HCT116 (cell line): ENCODE measurements at regions not wholly inside any gene's neighbourhood (a gene's known extent, or its start where the extent isn't known, plus 50 kb on each side); places are given as distances from the start of the nearest gene placed in this dataset.

Experiments
- ATAC-seq: fragments of 200-7000 bp; cut with Tn5 transposase; 2 replicates; pipeline ENCODE4 v1.9.1; 2020; ENCODE audit warnings: mild to moderate bottlenecking, moderate library complexity
- BruUV-seq: library from RNA; stranded (reverse); fragments of 400-500 nt; replicated peaks from 2 replicates; lab custom pipeline; 2021; lab: Mats Ljungman, UMichigan
- CTCF ChIA-PET: fragments of 300-600 bp; sonication (Branson Sonifier 250); formaldehyde crosslinking; loops from one replicate; lab custom pipeline; 2021; ENCODE audit warnings: antibody characterized with exemption; lab: Charles Lee
- POLR2A ChIA-PET: fragments of 300-600, 350-600 bp; sonication (Branson Sonifier 250); formaldehyde crosslinking; loops from one replicate; lab custom pipeline; 2021; ENCODE audit warnings: antibody characterized with exemption; lab: Charles Lee
- RAD21 ChIA-PET, 2 experiments: fragments of 300-600 bp; sonication (Branson Sonifier 250); formaldehyde crosslinking; loops; one replicate each; lab custom pipeline; 2023; ENCODE audit warnings: low total read pairs in 2 of 2; ENCODE audit not compliant: uncharacterized antibody in 2 of 2, unreplicated experiment in 2 of 2, low non-redundant PET in 1 of 2; lab: Charles Lee
- DNase-seq: peaks from one replicate; pipeline ENCODE4 v3.0.0-alpha.2; 2010; ENCODE audit warnings: low read depth, low spot score
- H2AFZ ChIP-seq: fragments of 200-600 bp; shearing (Covaris generic), sonication (generic); 2 replicates; pipeline ENCODE4 v1.6.1; 2017; ENCODE audit warnings: low read depth, mixed run types, mixed read lengths, antibody characterized with exemption, low read length; ENCODE audit not compliant: poor library complexity, severe bottlenecking
- H3K27ac ChIP-seq: 2 replicates; pipeline ENCODE4 v1.5.1; 2012; ENCODE audit warnings: low read depth, low read length
- H3K27me3 ChIP-seq: fragments of 200-600 bp; sonication (generic); 2 replicates; pipeline ENCODE4 v1.6.1; 2016; ENCODE audit warnings: mixed run types, low read length, mixed read lengths; ENCODE audit not compliant: insufficient read depth
- H3K36me3 ChIP-seq, 2 experiments: fragments of 200-500 bp in 1 of 2; fragments of 200-600 bp in 1 of 2; sonication (Bioruptor generic) in 1 of 2; sonication (generic) in 1 of 2; 2 replicates each; pipeline versions ENCODE4 v1.5.1 to v1.6.1; 2014 to 2016; ENCODE audit warnings: low read length in 2 of 2, inconsistent platforms in 1 of 2, mixed read lengths in 1 of 2, mixed run types in 1 of 2; ENCODE audit not compliant: insufficient read depth in 2 of 2, control insufficient read depth in 1 of 2
- H3K4me1 ChIP-seq, 2 experiments: fragments of 200-600 bp in 1 of 2; sonication (generic) in 1 of 2; 2 replicates each; pipeline versions ENCODE4 v1.5.1 to v1.6.1; 2012 to 2017; ENCODE audit warnings: low read length in 2 of 2, inconsistent platforms in 1 of 2, mild to moderate bottlenecking in 1 of 2, mixed read lengths in 1 of 2, mixed run types in 1 of 2, moderate library complexity in 1 of 2; ENCODE audit not compliant: insufficient read depth in 2 of 2, control insufficient read depth in 1 of 2
- H3K4me2 ChIP-seq: fragments of 200-600 bp; sonication (generic); 2 replicates; pipeline ENCODE4 v1.6.1; 2017; ENCODE audit warnings: mixed run types, low read length, mixed read lengths
- H3K4me3 ChIP-seq, 2 experiments: fragments of 200-600 bp in 1 of 2; sonication (generic) in 1 of 2; replicated peaks in 1 of 2; 2 replicates each; pipeline ENCODE4 v1.5.1; 2011 to 2016; ENCODE audit warnings: low read length in 2 of 2, control low read depth in 1 of 2, low read depth in 1 of 2, mild to moderate bottlenecking in 1 of 2, mixed read lengths in 1 of 2, mixed run types in 1 of 2
- H3K79me2 ChIP-seq: fragments of 200-600 bp; sonication (generic); 2 replicates; pipeline ENCODE4 v1.6.1; 2017; ENCODE audit warnings: mild to moderate bottlenecking, mixed run types, low read length, moderate library complexity, mixed read lengths; ENCODE audit not compliant: insufficient read depth
- H3K9ac ChIP-seq: fragments of 200-600 bp; sonication (generic); 2 replicates; pipeline ENCODE4 v1.6.1; 2016; ENCODE audit warnings: low read length, mixed read lengths
- H3K9me2 ChIP-seq: fragments of 200-600 bp; sonication (generic), shearing (Covaris generic); 2 replicates; pipeline ENCODE4 v1.6.1; 2017; ENCODE audit warnings: mixed run types, mild to moderate bottlenecking, moderate library complexity; ENCODE audit not compliant: insufficient read depth
- H3K9me3 ChIP-seq, 2 experiments: fragments of 200-500 bp in 1 of 2; fragments of 200-600 bp in 1 of 2; sonication (Bioruptor generic) in 1 of 2; sonication (generic) in 1 of 2; 2 replicates each; pipeline ENCODE4 v1.6.1; 2014 to 2017; ENCODE audit warnings: low read length in 2 of 2, mixed read lengths in 2 of 2, inconsistent platforms in 1 of 2, low read depth in 1 of 2, mild to moderate bottlenecking in 1 of 2, mixed run types in 1 of 2, moderate library complexity in 1 of 2; ENCODE audit not compliant: control insufficient read depth in 1 of 2, insufficient read depth in 1 of 2
- H4K20me1 ChIP-seq: fragments of 200-600 bp; sonication (generic), shearing (Covaris generic); 2 replicates; pipeline ENCODE4 v1.6.1; 2017; ENCODE audit warnings: mixed run types, mild to moderate bottlenecking, moderate library complexity; ENCODE audit not compliant: insufficient read depth
- CBX3 ChIP-seq: IDR thresholded peaks from 2 replicates; pipeline ENCODE4 v1.6.1; 2012; ENCODE audit warnings: low read depth
- CEBPB ChIP-seq: IDR thresholded peaks from 2 replicates; pipeline ENCODE4 v1.6.1; 2012; ENCODE audit warnings: low read depth
- CTCF ChIP-seq, 3 experiments: fragments of 200-600 bp in 1 of 3; sonication (generic) in 1 of 3; IDR thresholded peaks in 2 of 3; conservative IDR thresholded peaks in 1 of 3; 2 replicates each; pipeline ENCODE4 v1.5.1; 2012 to 2017; ENCODE audit warnings: low read depth in 2 of 3, low read length in 2 of 3, antibody characterized with exemption in 1 of 3, borderline replicate concordance in 1 of 3, control low read depth in 1 of 3, mild to moderate bottlenecking in 1 of 3, mixed read lengths in 1 of 3, mixed run types in 1 of 3, moderate library complexity in 1 of 3; ENCODE audit not compliant: insufficient read depth in 1 of 3
- EGR1 ChIP-seq: IDR thresholded peaks from 2 replicates; pipeline ENCODE4 v1.6.1; 2012; ENCODE audit warnings: low read depth
- EZH2 ChIP-seq: fragments of 200-600 bp; sonication (generic); IDR thresholded peaks from 2 replicates; pipeline ENCODE4 v1.6.1; 2017; ENCODE audit warnings: antibody characterized with exemption, mixed run types
- EZH2phosphoT487 ChIP-seq: fragments of 200-600 bp; IDR thresholded peaks from 2 replicates; pipeline ENCODE4 v1.6.1; 2018; ENCODE audit warnings: antibody characterized with exemption, borderline replicate concordance
- JUND ChIP-seq: IDR thresholded peaks from 2 replicates; pipeline ENCODE4 v1.6.1; 2012
- POLR2A ChIP-seq: IDR thresholded peaks from 2 replicates; pipeline ENCODE4 v1.7.0; 2011; ENCODE audit warnings: borderline replicate concordance; ENCODE audit not compliant: insufficient read depth, insufficient read length; ENCODE audit errors: extremely low read depth
- POLR2AphosphoS5 ChIP-seq: IDR thresholded peaks from 2 replicates; pipeline ENCODE4 v1.6.1; 2011; ENCODE audit warnings: mild to moderate bottlenecking, low read depth, low read length, moderate library complexity
- RAD21 ChIP-seq: IDR thresholded peaks from 2 replicates; pipeline ENCODE4 v1.6.1; 2012; ENCODE audit warnings: low read depth, mild to moderate bottlenecking
- REST ChIP-seq: IDR thresholded peaks from 2 replicates; pipeline ENCODE4 v1.6.1; 2012; ENCODE audit warnings: low read depth
- SIN3A ChIP-seq: IDR thresholded peaks from 2 replicates; pipeline ENCODE4 v1.6.1; 2012; ENCODE audit warnings: low read depth
- SRF ChIP-seq: IDR thresholded peaks from 2 replicates; pipeline ENCODE4 v1.6.1; 2012; ENCODE audit warnings: low read depth
- TCF7L2 ChIP-seq: IDR thresholded peaks from 2 replicates; pipeline ENCODE4 v1.7.0; 2011; ENCODE audit warnings: borderline replicate concordance, inconsistent platforms; ENCODE audit not compliant: insufficient read depth, insufficient read length; ENCODE audit errors: extremely low read depth
- YY1 ChIP-seq: IDR thresholded peaks from 2 replicates; pipeline ENCODE4 v1.6.1; 2011; ENCODE audit warnings: low read length, low read depth, moderate library complexity, mild to moderate bottlenecking; ENCODE audit not compliant: insufficient replicate concordance; ENCODE audit errors: extremely low read depth
- ZBTB33 ChIP-seq: IDR thresholded peaks from 2 replicates; pipeline ENCODE4 v1.6.1; 2011; ENCODE audit warnings: mild to moderate bottlenecking, low read length, moderate library complexity; ENCODE audit not compliant: insufficient replicate concordance; ENCODE audit errors: extremely low read depth
- ZNF274 ChIP-seq: fragments of 200-500 bp; sonication (Bioruptor generic); IDR thresholded peaks from 2 replicates; pipeline ENCODE4 v1.6.1; 2014; ENCODE audit warnings: mild to moderate bottlenecking, low read depth, low read length, inconsistent platforms
- intact Hi-C: fragments of 100-400 bp; cut with micrococcal nuclease; formaldehyde crosslinking; loops from 2 replicates; pipeline ENCODE4 v1.10.0; 2022
- TF ChIP-seq, protein P1 (sequence below): IDR thresholded peaks from 2 replicates; pipeline ENCODE4 v1.6.1; 2012

- H3K27me3 ChIP-seq: no peaks in the 10 kb centered on the region
- H3K9me3 ChIP-seq: no peaks in the 10 kb centered on the region
- H3K4me2 ChIP-seq: no peak overlapping the region
- ChIA-PET RAD21 (no interaction called here), CTCF (no interaction called here), POLR2A (no interaction called here)
- no peaks in the 10 kb centered on the region for H3K4me1 ChIP-seq
- H2AFZ ChIP-seq: no peak overlapping the region
- no TSS peak for BruUV-seq
- H3K9ac ChIP-seq: no peak overlapping the region
- H3K79me2 ChIP-seq: no peaks in the 10 kb centered on the region
- H3K4me3 ChIP-seq: no peak overlapping the region
- no peaks in the 10 kb centered on the region for H4K20me1 ChIP-seq
- no peak for TF ChIP-seq YY1
- TF ChIP-seq EZH2: no peak
- TF ChIP-seq ZBTB33: no peak
- TF ChIP-seq CBX3: no peak
- TF ChIP-seq SIN3A: no peak
- no peak for TF ChIP-seq JUND
- no peak for TF ChIP-seq RAD21
- TF ChIP-seq ZNF274: no peak
- TF ChIP-seq EGR1: no peak
- TF ChIP-seq, protein P1, sequence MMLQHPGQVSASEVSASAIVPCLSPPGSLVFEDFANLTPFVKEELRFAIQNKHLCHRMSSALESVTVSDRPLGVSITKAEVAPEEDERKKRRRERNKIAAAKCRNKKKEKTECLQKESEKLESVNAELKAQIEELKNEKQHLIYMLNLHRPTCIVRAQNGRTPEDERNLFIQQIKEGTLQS: no peak
- no peak for TF ChIP-seq POLR2AphosphoS5
- no peak for TF ChIP-seq CTCF (IDR thresholded peaks at IDR 0.05 in 2 of 3, conservative IDR thresholded peaks at IDR 0.05 in 1 of 3; ENCODE audit: borderline replicate concordance in 1 of 3, insufficient read depth in 1 of 3, low read depth in 2 of 3, low read length in 2 of 3)
- no peak for TF ChIP-seq EZH2phosphoT487
- TF ChIP-seq TCF7L2: no peak
- no peak for TF ChIP-seq SRF
- TF ChIP-seq REST: no peak
- no peak for TF ChIP-seq POLR2A
- TF ChIP-seq CEBPB: no peak
- TF ChIP-seq, all 23 proteins: peak for 0
- no peaks in the 10 kb centered on the region for H3K9me2 ChIP-seq
- ATAC-seq: no peak
- no peaks in the 10 kb centered on the region for H3K36me3 ChIP-seq
- intact Hi-C loops: no loop called here
- H3K27ac ChIP-seq: no peak overlapping the region
- DNase-seq: no peak
Measured at GRCh38 chr13:50691176-50691680, 152.3 kb downstream of the DLEU7 start.
